ENCODE measurements at regions not wholly inside any gene's neighbourhood (a gene's known extent, or its start where the extent isn't known, plus 50 kb on each side); places are given as distances from the start of the nearest gene placed in this dataset.

DNA sequence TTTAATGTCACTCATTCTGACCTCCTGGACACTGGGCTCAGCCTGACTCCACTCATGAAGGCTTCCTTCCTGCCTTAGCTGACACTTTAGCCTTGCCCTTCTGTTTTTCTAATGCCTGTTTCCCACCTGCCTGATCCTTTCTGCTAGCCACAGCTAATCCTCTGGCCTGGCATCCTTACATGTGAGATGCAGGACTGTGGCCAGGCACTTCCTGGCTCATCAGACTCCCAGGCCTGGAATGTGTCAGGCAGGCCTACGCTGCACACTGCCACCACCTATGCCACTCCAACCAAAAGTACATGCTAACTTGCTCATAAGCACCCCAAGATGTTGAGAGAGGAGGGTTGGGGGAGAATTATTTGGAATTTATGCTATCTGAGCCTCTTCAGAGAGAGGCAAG is 138.8 kb upstream of the NALF2 start:
- DNase-seq (ENCODE audit: low spot score) = no peak

DNA sequence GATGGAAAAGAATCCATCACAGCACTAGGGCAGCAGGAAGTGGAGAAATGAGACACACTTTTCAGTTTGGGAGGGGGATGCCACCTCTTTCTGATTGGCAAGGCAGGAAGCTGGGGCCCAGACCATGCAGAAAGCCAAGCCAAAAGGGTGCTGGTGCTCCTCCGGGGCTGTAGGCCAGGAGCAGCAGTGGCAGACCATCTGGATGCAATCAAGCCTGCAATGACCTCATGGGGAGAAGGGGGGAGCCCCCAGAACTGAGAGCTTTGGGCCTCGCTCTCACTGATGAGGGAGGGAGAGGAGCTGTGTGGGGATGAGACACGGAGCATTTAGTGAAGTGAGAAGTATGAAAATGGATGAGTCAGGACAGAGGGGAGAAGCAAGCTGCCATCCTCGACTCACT is 141.3 kb upstream of the NALF2 start:
- peak; percentile 14 for DNase-seq (ENCODE audit: low spot score)

DNA sequence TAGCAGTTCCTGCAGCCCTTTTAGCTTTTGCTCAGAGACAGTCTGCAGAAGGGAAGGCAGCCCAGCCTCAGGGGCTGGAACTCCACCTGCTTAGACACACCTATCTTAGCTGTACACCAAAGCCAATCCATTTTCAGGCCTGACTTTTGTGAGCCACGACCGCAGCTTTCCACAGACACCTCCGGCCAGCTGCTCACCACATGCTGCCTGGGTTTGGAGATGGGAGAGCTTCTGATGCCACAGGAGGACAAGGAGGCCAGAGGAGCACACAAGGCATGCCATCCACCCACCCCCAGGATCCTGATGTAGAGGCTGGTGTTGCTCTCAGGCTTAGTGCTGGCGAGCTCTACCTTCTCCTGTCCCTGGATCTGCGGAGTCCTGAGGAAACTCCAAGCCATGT is 141.8 kb upstream of the NALF2 start:
- no peak for DNase-seq (ENCODE audit: low spot score)

DNA sequence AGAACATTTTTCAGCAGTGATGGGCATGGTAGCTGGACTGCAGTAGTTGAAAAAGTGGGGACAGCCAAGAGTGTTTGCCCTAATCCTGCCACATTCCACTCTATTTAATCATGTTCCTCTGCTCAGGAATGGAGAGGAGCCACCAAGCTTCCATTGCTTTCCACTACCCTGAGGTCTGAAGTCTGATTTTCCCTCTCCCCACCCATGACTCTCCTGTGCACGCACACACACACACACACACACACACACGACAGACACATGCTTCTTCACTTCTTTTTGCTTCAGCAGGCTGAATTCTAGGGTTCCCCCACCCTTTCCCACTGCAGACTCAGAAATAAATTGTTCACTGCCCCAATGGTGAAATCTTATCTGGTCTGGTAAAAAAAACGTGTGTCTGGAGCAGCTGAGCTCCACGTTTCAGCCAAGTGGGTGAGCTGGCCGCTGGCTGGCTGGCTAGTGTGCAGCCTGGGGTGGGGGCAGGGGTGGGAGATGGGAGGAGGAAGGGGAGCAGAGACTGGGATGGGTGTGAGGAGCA is 142.7 kb upstream of the NALF2 start:
- DNase-seq (ENCODE audit: low spot score) = no peak

DNA sequence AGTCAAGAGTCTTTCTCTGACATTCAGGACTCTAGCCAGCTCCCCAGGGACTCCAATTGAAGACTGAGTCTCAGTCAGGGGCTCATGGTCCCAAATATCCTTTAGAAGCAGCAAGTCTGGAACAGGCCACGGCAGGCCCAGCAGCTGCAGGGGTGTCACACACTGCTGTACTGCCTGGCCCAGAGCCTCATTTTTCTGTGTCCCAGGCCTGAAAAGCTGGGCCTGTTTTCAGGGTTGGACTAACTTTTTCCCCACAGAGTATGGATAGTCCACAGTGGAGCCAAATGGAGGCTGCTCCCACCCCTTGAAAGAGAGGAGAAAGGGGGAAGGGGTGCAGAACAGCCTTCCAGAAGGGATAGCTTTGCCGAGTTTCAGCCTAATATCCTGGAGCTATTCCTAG is 146.8 kb upstream of the NALF2 start:
- no peak for DNase-seq (ENCODE audit: low spot score)

DNA sequence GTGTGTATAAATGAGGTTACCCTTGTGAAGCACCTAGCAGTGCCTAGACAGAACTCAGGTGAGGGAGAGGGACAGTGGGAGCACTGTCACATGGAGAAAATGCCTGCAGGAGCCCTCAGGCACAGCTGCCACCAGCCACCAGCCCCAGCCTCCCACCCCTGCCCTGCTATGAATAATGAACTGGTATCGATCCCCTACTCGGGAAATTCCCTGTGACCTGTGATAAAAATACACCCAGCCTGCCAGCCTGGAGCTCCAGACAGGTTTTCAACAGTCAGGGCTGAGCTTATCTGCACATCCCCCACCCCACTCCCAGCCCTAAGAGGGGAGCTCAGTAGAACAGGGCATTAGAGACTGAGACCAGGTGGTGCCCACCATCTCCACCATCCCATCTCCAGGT is 159.6 kb upstream of the PJA1 start:
- DNase-seq (ENCODE audit: low spot score) = peak; percentile 37

DNA sequence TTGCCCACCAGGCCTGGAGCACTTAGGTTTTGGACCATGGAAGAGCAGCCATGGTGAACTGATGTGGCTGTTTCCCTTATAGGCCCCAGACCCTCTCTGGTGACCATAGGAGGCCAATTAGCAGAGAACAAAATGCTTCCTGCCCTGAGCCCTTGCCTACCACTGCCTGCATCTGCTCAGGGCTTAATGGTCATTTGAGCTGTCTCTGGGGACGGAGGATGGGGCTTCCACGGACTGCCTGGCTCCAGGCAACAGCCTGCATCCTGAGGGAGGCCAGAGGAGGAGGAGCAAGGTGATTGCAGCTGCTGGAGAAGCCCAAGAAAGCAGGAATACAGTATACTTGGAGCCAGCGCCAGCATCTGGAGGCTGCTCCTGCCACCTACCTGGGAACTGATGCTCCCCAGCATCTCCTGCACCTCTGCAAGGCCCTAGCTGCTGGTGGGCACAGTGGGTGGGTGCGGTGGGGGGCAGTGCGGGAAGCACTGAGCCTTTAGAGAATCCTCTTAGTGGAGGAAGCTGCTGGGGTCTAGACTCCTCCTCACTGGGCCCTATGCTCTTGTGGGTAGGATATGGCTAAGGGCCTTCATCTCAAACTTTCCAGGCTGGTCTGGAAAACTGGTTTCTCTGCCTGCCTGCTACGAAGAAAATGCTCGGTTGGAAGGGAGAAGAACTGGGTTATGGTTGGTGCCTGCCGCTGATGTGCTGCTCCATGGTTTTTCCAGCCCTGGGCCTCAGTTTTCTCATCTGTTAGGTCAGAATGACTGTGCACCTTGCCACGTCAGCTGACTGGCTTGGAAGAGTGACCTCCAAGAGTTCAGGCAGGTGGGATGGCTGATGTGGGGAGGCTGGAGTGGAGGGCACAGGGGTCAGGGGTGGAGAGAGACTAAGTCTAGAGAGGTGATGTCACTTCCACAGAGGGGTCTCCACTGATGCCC is 158.8 kb upstream of the PJA1 start:
- peak; percentile 4 for DNase-seq (ENCODE audit: low spot score)

DNA sequence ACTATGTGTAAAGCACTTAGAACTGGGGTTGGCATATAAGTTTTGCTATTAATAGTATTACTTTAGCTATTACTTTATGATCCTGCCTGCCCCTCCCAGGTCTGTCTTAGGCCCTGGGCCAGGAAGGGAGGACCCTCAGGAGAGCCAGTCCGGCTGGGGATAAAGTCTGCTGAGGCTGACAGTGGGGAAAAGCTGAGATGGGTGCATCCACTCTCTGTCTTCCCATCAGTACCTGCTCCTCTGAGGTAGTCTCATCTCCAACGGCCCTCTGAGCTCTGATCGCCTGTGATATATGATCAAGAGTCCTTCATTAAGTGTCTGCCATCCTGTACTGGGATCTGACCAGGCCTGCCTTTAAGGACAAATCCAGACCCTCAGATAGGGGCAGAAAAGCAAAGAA is 156.5 kb upstream of the PJA1 start:
- DNase-seq (ENCODE audit: low spot score) = no peak

DNA sequence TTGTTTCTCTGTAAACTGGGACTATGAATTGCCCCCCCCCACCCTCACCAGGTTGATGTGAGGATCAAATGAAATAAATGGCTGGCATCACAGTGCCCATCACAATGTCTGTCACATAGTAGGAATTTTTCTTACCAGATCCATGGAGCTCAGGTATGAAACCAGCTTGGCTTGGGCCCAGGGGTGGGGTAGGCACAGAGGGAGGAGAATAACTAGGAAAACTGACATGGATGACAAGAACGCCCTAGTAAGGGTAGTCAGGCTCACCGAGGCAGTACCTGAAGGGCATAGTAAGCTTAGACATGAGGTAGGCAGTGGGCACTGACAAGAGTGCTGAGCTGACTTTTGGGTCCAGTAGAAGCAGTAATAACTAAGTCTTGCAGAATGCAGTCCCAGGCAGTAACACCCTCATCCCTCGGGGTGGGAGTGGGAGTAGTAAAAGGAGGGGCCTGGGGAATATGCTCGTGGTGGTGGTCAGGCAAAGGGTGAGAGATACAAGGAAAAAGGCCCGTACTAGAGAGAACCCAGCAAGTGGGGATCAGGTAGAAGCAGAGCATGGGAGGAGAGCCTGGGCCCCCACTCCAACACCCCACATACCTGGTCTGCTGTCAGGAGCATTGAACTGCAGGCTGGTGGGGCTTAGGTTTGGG is 155.9 kb upstream of the PJA1 start:
- DNase-seq (ENCODE audit: low spot score) = no peak

DNA sequence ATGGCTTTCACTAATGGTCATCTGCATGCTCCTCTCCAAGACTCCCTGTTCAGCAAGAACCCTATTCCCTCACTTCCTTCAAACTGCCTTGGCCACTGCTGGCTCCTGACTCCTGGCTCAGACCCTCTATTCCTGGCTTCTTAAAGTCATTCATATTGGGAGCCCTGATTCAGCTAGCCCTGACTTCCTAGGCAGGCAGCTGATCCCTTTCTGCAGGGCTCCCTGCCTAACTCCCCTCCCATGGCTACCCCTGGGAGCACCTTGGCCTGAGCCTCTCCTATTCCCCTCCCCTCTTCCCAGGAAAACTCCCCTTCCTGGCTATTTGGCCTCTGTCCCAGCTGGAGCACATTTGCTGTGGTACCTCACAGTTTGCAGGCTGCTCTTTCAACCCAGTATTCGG is 154.9 kb upstream of the PJA1 start:
- peak; percentile 3 for DNase-seq (ENCODE audit: low spot score)

DNA sequence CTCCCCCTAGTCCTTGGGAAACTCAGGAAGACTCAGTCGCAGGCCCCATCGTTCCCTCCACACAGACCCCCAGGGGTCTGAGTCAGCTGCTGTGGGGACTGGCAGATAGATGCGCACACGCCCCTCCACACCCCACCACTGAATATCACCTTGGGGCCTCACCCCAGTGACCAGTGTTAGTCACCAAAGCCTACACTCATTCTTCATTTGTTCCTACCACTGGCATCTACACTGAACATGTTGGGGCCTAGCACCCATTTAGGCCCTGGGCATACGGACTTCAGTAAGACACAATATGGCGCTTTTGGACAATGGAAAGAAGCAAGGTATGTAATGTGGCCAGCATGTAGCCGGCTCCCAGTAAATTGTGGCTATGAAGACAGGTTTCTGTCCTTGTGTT is 154.1 kb upstream of the PJA1 start:
- DNase-seq (ENCODE audit: low spot score) = no peak

DNA sequence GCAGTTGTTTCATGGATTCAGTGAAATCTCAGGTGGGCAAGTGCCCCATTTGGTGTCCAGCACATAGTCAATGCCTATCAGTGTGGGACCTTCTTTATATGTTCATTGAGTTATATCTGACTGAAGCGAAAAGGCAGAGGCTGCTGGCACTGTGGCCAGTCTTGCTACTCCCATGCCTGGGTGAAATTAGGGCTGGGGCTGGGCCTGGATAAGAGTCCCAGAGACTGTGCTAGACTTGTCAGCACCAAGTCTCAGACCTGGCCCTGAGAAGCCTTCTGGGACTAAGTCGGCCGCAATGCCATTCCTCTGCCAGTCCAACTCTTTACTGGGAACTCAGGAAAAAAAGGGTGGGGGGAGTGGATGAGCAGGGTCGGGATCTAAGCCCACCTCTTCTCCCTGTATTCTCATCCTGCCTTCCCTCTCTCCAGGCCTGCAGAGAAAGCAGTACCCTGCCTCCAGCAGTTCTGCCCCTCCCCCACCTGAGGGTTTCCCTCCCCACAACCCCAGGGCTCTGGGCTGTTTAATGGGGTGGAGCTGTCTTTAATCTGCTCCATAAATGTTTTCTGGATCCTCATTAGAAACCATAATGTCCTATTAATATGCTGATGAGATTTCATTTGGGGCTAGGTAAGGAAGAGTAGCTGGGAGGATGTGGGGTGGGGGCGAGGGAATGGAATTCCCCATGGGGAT is 153.5 kb upstream of the PJA1 start:
- DNase-seq (ENCODE audit: low spot score) = peak; percentile 4

DNA sequence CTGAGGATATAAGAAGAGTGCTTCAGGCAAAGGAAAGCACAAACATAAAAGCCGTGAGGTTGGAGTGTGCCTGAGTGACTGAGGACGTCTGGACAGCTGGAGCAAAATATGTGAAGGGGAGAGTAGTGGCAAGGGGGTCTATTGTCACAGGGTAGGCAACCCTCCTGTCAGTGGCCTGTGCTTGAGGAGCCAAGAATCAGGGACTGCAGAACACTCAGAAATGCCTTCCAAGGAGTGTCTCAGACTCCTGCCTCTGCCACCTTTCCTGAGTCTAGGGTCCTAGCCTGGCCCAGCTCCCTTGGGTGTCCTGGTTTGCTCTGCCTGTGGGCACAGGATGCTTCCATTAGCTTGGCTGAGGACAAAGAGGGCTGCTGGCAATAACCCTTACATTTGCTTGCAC is 152.5 kb upstream of the PJA1 start:
- peak; percentile 2 for DNase-seq (ENCODE audit: low spot score)

DNA sequence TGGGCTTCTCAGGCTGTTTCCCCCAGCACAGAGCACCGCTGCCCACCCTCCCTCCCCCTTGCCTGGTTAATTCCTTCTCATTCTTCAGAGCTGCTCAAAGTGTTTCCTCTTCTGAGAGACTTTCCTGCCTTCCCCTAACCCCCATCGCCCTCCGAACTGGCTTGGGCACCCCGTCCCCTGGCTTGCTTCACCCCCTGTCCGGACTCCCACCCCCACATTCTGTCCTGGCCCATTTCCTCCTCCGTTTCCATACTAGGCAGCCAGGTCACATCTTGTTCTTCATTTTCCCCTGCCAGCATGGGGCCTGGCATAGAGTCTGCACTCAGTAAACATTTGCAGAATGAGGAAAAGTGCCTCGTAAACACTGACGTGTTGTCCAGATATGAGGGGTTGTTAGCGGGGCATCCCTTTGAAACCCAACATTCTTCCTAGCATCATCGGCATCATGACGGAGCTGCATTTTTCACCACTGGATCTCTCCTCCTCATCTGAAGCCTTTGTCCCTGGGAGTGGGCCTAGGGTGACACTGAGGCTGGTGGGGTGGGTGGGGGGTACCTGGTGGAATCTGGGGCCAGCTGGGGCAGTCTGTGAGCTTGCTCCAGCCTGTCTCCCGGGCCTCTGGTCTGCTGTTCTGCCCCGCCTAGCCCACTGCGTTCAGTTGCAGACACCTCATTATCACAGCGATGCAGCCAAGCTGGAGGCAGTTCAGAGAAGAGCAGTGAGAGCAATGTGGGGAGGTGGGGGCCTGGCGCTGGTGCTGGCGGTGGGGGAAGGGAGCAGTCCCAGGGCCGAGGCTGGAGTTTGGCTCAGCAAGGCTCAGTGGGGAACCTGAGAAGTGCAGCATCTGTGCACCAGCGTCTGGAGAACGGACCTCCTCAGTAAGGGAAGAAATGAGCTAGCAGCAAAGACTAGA is 149.4 kb upstream of the PJA1 start:
- no peak for DNase-seq (ENCODE audit: low spot score)

DNA sequence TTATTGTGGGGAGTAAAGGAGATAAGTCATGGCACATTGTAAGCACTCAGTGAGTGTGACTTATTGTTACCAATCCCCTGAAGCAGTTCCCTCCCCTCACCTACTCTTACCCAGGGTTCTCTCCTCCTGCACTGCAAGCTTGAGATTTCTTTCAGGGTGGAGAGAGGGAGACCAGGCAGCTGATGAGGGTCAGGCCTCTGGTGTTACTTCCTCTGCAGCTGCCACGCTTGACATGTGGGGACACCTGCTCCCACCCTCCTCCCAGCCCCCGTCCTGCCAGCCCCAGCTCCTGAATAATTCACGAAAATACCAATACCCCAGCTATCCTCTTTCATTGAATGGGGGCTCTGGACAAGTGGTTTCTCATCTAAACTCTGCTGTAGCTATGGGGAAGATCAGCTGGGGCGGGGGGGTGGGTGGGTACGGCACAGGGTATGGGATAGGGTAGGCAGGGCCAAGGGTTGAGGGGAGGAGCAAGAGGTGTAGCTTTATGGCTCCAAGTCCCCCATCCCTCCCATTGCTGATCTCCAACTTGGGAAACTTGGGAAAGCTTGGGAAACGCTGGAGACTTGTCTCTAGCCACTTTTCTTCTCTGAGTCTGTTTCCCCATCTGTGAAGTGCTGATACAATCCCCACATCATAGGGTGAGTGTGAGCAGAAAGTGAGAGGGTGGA is 148.5 kb upstream of the PJA1 start:
- no peak for DNase-seq (ENCODE audit: low spot score)

DNA sequence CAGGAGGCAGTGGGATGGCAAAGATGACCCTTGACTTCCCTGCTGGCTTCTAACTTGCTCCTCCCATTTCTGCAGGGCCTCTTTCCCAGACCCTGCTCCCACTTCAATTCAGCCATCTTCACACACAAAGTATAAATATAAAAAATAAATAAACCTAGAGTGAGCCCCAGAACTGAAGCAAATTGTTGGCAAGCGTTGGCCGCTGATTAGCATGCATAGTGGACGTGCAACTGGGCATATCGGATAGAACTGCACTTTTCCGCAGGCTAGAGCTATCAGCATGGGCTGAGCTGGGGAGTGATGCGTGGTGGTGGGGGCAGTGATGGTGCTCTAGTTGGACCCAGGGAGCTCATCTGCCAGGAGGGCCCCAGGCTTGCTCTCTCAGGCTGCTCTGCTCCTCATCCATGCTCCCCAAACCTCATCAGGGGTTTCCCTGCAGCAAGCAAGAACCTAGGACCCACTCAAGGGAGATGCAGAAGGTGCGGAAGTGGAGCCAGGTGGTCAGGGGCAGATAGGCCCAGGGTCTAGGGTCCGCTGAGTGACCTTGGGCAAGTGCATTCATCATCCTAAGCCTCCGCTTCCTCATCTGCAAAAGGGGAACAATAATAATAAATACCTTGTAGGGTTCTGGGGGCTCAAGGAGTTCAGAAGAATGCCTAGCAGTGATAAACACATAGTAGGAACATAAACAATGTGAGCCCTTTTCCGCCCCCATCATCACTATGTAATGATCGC is 146.8 kb upstream of the PJA1 start:
- no peak for DNase-seq (ENCODE audit: low spot score)

DNA sequence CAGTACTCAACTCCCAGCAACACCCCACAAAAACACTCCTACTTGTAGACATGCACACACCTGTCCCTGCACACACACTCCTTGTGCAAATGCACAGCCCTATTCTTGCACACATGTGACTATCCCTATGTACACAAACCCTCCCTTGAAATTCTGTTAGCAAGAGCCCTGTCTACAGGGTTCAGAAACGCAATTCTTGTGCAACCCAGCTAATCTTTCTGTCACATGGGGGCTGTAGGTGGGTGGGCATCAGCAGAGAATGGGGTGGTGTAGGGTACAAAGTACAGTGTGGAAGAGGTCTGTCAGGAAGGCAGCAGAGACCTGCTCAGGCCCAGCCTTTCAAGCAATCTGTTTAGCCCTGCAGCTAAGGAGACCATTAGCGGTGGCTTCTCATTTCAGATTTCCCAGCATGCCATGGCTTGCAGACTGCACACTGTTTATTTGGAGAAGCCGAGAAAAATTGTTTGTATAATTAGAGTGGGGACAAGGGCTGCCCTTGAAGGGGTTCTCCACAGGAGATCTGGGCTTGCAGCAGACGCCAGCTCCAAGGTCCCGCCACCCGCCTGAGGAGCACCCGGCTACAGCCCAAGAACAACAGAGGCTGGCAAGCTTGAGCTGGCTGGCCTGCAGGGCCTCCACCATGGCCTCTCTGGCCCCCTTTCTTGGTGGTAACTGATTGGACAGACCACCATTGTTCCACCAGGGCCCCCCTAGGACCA is 144.0 kb upstream of the PJA1 start:
- DNase-seq (ENCODE audit: low spot score) = no peak

DNA sequence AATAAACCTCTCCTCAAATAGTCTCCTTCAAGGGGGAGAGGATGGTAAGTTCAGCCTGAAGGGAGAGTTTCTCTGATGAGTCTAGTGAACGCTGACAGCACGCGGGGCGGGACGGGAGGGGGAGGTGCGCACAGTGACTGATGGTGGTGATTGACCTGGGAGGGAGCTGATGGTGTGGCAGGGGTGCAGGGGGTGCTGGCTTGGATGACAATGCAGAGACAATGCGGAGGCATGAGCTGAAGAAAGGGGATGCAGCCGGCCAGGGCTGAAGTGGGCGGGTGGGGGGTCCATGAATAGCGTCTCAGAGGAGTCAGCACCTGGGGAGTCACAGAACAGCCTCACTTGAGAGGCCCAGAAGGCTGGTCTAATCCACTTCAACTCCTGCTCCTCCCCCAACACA is 142.5 kb upstream of the PJA1 start:
- no peak for DNase-seq (ENCODE audit: low spot score)

DNA sequence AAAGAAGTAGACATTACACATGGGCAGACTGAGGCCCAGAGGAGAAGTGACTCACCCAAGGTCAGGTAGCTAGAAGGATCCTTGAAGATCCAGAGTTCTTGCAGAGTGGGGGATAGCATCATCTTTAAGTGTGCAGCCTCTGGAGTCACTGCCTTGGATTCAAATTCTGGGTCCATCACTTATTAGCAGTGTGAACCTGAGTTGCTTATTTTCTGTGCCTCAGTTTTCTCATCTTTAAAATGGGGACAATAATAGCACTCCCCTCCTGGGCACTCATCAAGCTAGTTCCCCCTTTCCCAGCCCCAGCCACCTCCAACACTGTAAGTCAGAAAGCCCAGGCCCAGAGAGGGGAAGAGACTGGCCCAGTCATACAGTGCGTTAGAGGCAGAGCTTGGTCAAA is 141.8 kb upstream of the PJA1 start:
- DNase-seq (ENCODE audit: low spot score) = no peak

DNA sequence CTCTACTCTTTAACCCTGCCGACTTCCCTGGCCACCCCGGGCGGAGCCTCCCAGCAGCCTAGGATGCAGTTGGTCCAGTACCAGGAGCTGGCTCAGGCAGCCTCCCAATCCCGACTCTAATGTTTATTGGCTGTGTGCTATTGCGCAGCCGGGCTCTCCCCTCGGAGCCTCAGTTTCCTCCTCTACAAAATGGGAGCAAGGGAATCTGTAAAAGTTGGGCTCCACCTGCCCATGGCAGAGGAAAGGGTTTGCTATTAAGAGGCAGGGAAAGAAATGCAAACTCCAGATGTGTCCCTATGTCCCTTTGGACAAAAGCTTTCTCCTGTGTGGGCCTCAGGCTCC is 140.8 kb upstream of the PJA1 start:
- DNase-seq (ENCODE audit: low spot score) = no peak

Measured in mucosa of gallbladder (tissue), 1 donor.